HepG2 (cell line): ENCODE measurements at regions not wholly inside any gene's neighbourhood (a gene's known extent, or its start where the extent isn't known, plus 50 kb on each side); places are given as distances from the start of the nearest gene placed in this dataset.

ENCODE experiments used
- DBP ChIP-seq: sonication (generic); formaldehyde crosslinking; IDR thresholded peaks from 2 replicates; pipeline ENCODE4 v1.4.0; 2020; ENCODE audit warnings: missing genetic modification reagents; ENCODE audit errors: not compliant biosample characterization
- GPBP1L1 ChIP-seq: sonication (generic); formaldehyde crosslinking; IDR thresholded peaks from 2 replicates; pipeline ENCODE4 v1.5.0; 2020; ENCODE audit warnings: mild to moderate bottlenecking, missing genetic modification reagents
- HNRNPLL ChIP-seq: fragments of 200-400 bp; formaldehyde crosslinking; IDR thresholded peaks from 2 replicates; pipeline ENCODE4 v1.6.1; 2017; ENCODE audit warnings: mild to moderate bottlenecking, low read depth, low read length; ENCODE audit not compliant: poor library complexity, severe bottlenecking
- MAFF ChIP-seq: IDR thresholded peaks from 2 replicates; pipeline ENCODE4 v1.6.1; 2011; ENCODE audit warnings: low read depth, low read length, improper control_type of control experiment
- MAFK ChIP-seq, 2 experiments: IDR thresholded peaks in 1 of 2; conservative IDR thresholded peaks in 1 of 2; 2 replicates each; pipeline ENCODE4 v1.6.1; 2011; ENCODE audit warnings: improper control_type of control experiment in 2 of 2, low read length in 2 of 2
- RFXAP ChIP-seq: sonication (generic); formaldehyde crosslinking; IDR thresholded peaks from 2 replicates; pipeline ENCODE4 v1.4.0; 2020; ENCODE audit warnings: missing genetic modification reagents, borderline replicate concordance
- RNF2 ChIP-seq: fragments of 450-650 bp; conservative IDR thresholded peaks from 2 replicates; pipeline ENCODE4 v1.6.1; 2016; ENCODE audit warnings: low read depth
- TBP ChIP-seq: sonication (generic); formaldehyde crosslinking; IDR thresholded peaks from 2 replicates; pipeline ENCODE4 v1.5.0; 2020; ENCODE audit warnings: missing genetic modification reagents
- THAP8 ChIP-seq: sonication (generic); formaldehyde crosslinking; IDR thresholded peaks from 2 replicates; pipeline ENCODE4 v1.5.1; 2020; ENCODE audit warnings: missing genetic modification reagents, mild to moderate bottlenecking, borderline replicate concordance
- ZBTB33 ChIP-seq: sonication (generic); formaldehyde crosslinking; IDR thresholded peaks from 2 replicates; pipeline ENCODE4 v1.4.0; 2020; ENCODE audit warnings: missing genetic modification reagents
- ZNF350 ChIP-seq: sonication (generic); formaldehyde crosslinking; IDR thresholded peaks from 2 replicates; pipeline ENCODE4 v1.4.0; 2020; ENCODE audit warnings: mild to moderate bottlenecking, low read depth, missing genetic modification reagents, borderline replicate concordance
- ZNF512B ChIP-seq: sonication (generic); formaldehyde crosslinking; IDR thresholded peaks from 2 replicates; pipeline ENCODE4 v1.5.1; 2020; ENCODE audit warnings: missing genetic modification reagents, mild to moderate bottlenecking, borderline replicate concordance
- ZNF747 ChIP-seq: sonication (generic); formaldehyde crosslinking; IDR thresholded peaks from 2 replicates; pipeline ENCODE4 v1.8.1; 2023; ENCODE audit warnings: missing genetic modification reagents, mild to moderate bottlenecking, borderline replicate concordance
- TF ChIP-seq, protein P1 (sequence below): sonication (generic); formaldehyde crosslinking; IDR thresholded peaks from 2 replicates; pipeline ENCODE4 v1.4.0; 2020; ENCODE audit warnings: missing genetic modification reagents
- TF ChIP-seq, protein P2 (sequence below): IDR thresholded peaks from 2 replicates; pipeline ENCODE4 v1.6.1; 2016; ENCODE audit warnings: missing compliant biosample characterization, missing genetic modification reagents, borderline replicate concordance

GRCh38 chr15:62391641-62392262 is 226.7 kb upstream of the C2CD4B start (continued):
- peak; percentile 79 for TF ChIP-seq HNRNPLL
- no peak for TF ChIP-seq MAFF
- no peak; the same call in 1 of the 2 replicates for TF ChIP-seq THAP8 (CRISPR knock-in tag)
- TF ChIP-seq DBP (CRISPR knock-in tag) = no peak
- TF ChIP-seq GPBP1L1 (CRISPR knock-in tag) = no peak
- TF ChIP-seq, protein P1, sequence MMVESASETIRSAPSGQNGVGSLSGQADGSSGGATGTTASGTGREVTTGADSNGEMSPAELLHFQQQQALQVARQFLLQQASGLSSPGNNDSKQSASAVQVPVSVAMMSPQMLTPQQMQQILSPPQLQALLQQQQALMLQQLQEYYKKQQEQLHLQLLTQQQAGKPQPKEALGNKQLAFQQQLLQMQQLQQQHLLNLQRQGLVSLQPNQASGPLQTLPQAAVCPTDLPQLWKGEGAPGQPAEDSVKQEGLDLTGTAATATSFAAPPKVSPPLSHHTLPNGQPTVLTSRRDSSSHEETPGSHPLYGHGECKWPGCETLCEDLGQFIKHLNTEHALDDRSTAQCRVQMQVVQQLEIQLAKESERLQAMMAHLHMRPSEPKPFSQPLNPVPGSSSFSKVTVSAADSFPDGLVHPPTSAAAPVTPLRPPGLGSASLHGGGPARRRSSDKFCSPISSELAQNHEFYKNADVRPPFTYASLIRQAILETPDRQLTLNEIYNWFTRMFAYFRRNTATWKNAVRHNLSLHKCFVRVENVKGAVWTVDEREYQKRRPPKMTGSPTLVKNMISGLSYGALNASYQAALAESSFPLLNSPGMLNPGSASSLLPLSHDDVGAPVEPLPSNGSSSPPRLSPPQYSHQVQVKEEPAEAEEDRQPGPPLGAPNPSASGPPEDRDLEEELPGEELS (CRISPR knock-in tag) = 0 out of 2 replicates have a peak, but pooled peaks have one; percentile 19
- TF ChIP-seq ZNF350 (CRISPR knock-in tag) = no peak
- TF ChIP-seq, protein P2, sequence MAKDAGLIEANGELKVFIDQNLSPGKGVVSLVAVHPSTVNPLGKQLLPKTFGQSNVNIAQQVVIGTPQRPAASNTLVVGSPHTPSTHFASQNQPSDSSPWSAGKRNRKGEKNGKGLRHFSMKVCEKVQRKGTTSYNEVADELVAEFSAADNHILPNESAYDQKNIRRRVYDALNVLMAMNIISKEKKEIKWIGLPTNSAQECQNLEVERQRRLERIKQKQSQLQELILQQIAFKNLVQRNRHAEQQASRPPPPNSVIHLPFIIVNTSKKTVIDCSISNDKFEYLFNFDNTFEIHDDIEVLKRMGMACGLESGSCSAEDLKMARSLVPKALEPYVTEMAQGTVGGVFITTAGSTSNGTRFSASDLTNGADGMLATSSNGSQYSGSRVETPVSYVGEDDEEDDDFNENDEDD = peak; percentile 58; the same call in 1 of the 2 replicates
- TF ChIP-seq RNF2 = no peak
- TF ChIP-seq RFXAP (CRISPR knock-in tag) = peak; percentile 50; the same call in 1 of the 2 replicates
- no peak for TF ChIP-seq MAFK (conservative IDR thresholded peaks at IDR 0.05 in 1 of 2, IDR thresholded peaks at IDR 0.05 in 1 of 2; ENCODE audit: low read length in 2 of 2)
- no peak for TF ChIP-seq ZBTB33
- peak; percentile 71; the same call in 1 of the 2 replicates for TF ChIP-seq ZNF747 (CRISPR knock-in tag)
- no peak for TF ChIP-seq TBP
- no peak for TF ChIP-seq ZNF512B (CRISPR knock-in tag)
